ENCODE measurements at regions not wholly inside any gene's neighbourhood (a gene's known extent, or its start where the extent isn't known, plus 50 kb on each side); places are given as distances from the start of the nearest gene placed in this dataset.

- DNase-seq (ENCODE audit: low spot score): no peak
- Histone ChIP-seq H3K9ac (ENCODE audit: low read depth in 1 of 2, low read length in 2 of 2) (no peak overlapping the region), H3K4me3 (ENCODE audit: low read depth in 1 of 3, low read length in 3 of 3) (no peak overlapping the region), H3K27ac (ENCODE audit: low read depth in 1 of 2, low read length in 2 of 2) (no peak overlapping the region), H3K4me1 (ENCODE audit: control insufficient read depth in 4 of 4, insufficient read depth in 4 of 4, low read length in 3 of 4) (no peaks in the 10 kb centered on the region), H3K36me3 (ENCODE audit: control insufficient read depth in 4 of 4, insufficient read depth in 3 of 4, low read depth in 1 of 4, low read length in 3 of 4) (no peaks in the 10 kb centered on the region), H3K27me3 (ENCODE audit: control insufficient read depth in 4 of 4, insufficient read depth in 4 of 4, low read length in 3 of 4) (no peaks in the 10 kb centered on the region), H3K9me3 (ENCODE audit: control insufficient read depth in 4 of 4, low read length in 3 of 4) (peaks cover 0 to 8% (median 3%) of the 10 kb centered on the region in 4 donors)
- no peak for TF ChIP-seq SP1 (IDR thresholded peaks at IDR 0.05)
- no peak for TF ChIP-seq CTCF (IDR thresholded peaks at IDR 0.05; ENCODE audit: low read depth, low read length, missing input control)
- TF ChIP-seq, protein P1, sequence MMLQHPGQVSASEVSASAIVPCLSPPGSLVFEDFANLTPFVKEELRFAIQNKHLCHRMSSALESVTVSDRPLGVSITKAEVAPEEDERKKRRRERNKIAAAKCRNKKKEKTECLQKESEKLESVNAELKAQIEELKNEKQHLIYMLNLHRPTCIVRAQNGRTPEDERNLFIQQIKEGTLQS (IDR thresholded peaks at IDR 0.05): no peak
- TF ChIP-seq RAD21 (IDR thresholded peaks at IDR 0.05): no peak
- TF ChIP-seq GABPA (IDR thresholded peaks at IDR 0.05 in 1 of 2, conservative IDR thresholded peaks at IDR 0.05 in 1 of 2): no peak
- TF ChIP-seq ZBTB33 (IDR thresholded peaks at IDR 0.05): no peak
- TF ChIP-seq EGR1 (IDR thresholded peaks at IDR 0.05; ENCODE audit: low read depth in 2 of 2): no peak
- TF ChIP-seq REST (IDR thresholded peaks at IDR 0.05): no peak
- TF ChIP-seq TAF1 (conservative IDR thresholded peaks at IDR 0.05): no peak
- no peak for TF ChIP-seq RXRA (IDR thresholded peaks at IDR 0.05)
- TF ChIP-seq NR2F2 (IDR thresholded peaks at IDR 0.05): no peak
- TF ChIP-seq JUND (IDR thresholded peaks at IDR 0.05): no peak
- TF ChIP-seq, protein P2, sequence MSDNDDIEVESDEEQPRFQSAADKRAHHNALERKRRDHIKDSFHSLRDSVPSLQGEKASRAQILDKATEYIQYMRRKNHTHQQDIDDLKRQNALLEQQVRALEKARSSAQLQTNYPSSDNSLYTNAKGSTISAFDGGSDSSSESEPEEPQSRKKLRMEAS (IDR thresholded peaks at IDR 0.05): no peak
- no peak for TF ChIP-seq HNF4A (conservative IDR thresholded peaks at IDR 0.05)
- TF ChIP-seq FOXA1 (IDR thresholded peaks at IDR 0.05): no peak
- no peak for TF ChIP-seq FOXA2 (IDR thresholded peaks at IDR 0.05)
- TF ChIP-seq HNF4G (IDR thresholded peaks at IDR 0.05): no peak
- TF ChIP-seq YY1 (IDR thresholded peaks at IDR 0.05): no peak
- 77% methylated on average over 7 of the region's 7 CpGs for whole genome bisulfite sequencing
These were observed 58.8 kb upstream of the MOCS1 start for GRCh38 chr6:39992861-39993622.
